Thyroid gland (tissue), 4 donors: ENCODE measurements at regions not wholly inside any gene's neighbourhood (a gene's known extent, or its start where the extent isn't known, plus 50 kb on each side); places are given as distances from the start of the nearest gene placed in this dataset.

Source experiments
- POLR2A ChIP-seq, 2 donors: fragments of 450-650 bp; IDR thresholded peaks; one replicate each; pipeline ENCODE4 v1.6.1; 2017; ENCODE audit warnings: antibody characterized with exemption in 2 of 2, mild to moderate bottlenecking in 2 of 2, moderate library complexity in 1 of 2
- TF ChIP-seq, protein P1 (sequence below), 6 experiments: fragments of 200-600 bp in 3 of 6; fragments of 450-650 bp in 3 of 6; sonication (generic) in 3 of 6; IDR thresholded peaks; one replicate each; pipeline ENCODE4 v1.5.1; 2016 to 2019; ENCODE audit warnings: antibody characterized with exemption in 6 of 6, mild to moderate bottlenecking in 2 of 6, inconsistent platforms in 1 of 6, moderate library complexity in 1 of 6

DNA sequence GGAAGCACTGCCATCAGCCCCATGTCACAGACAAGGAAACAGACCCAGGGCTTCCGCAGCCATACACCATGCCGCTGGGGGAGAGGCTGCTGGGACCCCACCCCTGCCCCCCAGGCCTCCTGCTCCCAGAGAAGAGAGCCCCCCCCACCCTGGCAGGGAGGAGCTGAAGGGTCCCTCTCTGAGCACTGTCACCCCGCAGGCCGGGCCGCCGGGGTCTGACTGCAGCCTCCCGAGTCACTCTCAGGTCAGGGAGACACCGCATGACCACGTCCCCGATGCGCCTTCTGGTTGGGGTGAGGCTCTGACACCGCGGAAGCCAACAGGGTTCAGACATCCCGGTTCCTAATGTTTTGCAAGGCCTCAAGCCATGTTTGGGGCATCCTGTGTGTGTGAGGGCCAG, 102.3 kb downstream of the SIK1 start:
- no peak for TF ChIP-seq POLR2A (IDR thresholded peaks at IDR 0.05)
- TF ChIP-seq, protein P1, sequence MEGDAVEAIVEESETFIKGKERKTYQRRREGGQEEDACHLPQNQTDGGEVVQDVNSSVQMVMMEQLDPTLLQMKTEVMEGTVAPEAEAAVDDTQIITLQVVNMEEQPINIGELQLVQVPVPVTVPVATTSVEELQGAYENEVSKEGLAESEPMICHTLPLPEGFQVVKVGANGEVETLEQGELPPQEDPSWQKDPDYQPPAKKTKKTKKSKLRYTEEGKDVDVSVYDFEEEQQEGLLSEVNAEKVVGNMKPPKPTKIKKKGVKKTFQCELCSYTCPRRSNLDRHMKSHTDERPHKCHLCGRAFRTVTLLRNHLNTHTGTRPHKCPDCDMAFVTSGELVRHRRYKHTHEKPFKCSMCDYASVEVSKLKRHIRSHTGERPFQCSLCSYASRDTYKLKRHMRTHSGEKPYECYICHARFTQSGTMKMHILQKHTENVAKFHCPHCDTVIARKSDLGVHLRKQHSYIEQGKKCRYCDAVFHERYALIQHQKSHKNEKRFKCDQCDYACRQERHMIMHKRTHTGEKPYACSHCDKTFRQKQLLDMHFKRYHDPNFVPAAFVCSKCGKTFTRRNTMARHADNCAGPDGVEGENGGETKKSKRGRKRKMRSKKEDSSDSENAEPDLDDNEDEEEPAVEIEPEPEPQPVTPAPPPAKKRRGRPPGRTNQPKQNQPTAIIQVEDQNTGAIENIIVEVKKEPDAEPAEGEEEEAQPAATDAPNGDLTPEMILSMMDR (IDR thresholded peaks at IDR 0.05) = no peak
